ENCODE measurements at regions not wholly inside any gene's neighbourhood (a gene's known extent, or its start where the extent isn't known, plus 50 kb on each side); places are given as distances from the start of the nearest gene placed in this dataset.

- Histone ChIP-seq H3K56ac (ENCODE audit: insufficient read length, low read depth, low read length) (no peak overlapping the region), H2BK20ac (ENCODE audit: low read depth, low read length, poor library complexity, severe bottlenecking) (no peak overlapping the region), H4K91ac (ENCODE audit: insufficient read length, low read depth, low read length) (no peak overlapping the region), H2BK5ac (ENCODE audit: insufficient read length, low read length) (no peak overlapping the region), H4K5ac (ENCODE audit: insufficient read length, low read depth, low read length) (no peak overlapping the region), H3K23ac (ENCODE audit: insufficient read length, low read depth, low read length) (no peak overlapping the region), H3K79me1 (ENCODE audit: insufficient read depth, low read depth, low read length, poor library complexity, severe bottlenecking) (no peaks in the 10 kb centered on the region), H3K79me2 (ENCODE audit: insufficient read depth, low read length) (no peaks in the 10 kb centered on the region), H3K4ac (ENCODE audit: low read depth, low read length) (no peak overlapping the region), H3K27me3 (ENCODE audit: insufficient read depth, low read length) (no peaks in the 10 kb centered on the region), H3K9me3 (ENCODE audit: control insufficient read depth, low read depth, low read length) (no peaks in the 10 kb centered on the region), H4K20me1 (ENCODE audit: control insufficient read depth, insufficient read depth, insufficient read length) (no peaks in the 10 kb centered on the region), H3K18ac (ENCODE audit: insufficient read length, low read depth, low read length) (no peak overlapping the region), H2AK5ac (ENCODE audit: insufficient read length, low read length) (no peak overlapping the region), H3K23me2 (ENCODE audit: insufficient read length, low read depth, low read length, poor library complexity, severe bottlenecking) (no peaks in the 10 kb centered on the region), H2BK120ac (ENCODE audit: low read depth, low read length, poor library complexity, severe bottlenecking) (no peak overlapping the region), H3T11ph (ENCODE audit: low read length) (no peak overlapping the region), H3K27ac (ENCODE audit: insufficient read length, low read depth, low read length) (no peak overlapping the region), H4K8ac (replicated peaks; ENCODE audit: insufficient read length, low read depth, low read length) (no peak overlapping the region), H3K14ac (ENCODE audit: insufficient read depth, low read length) (no peak overlapping the region), H3K9ac (ENCODE audit: extremely low read depth, insufficient read length, low read length) (no peak overlapping the region), H2BK15ac (ENCODE audit: low read depth, low read length) (no peak overlapping the region), H3K4me2 (ENCODE audit: insufficient read depth, insufficient read length, low read length) (no peak overlapping the region), H2AFZ (ENCODE audit: low read length) (no peak overlapping the region), H3K4me1 (ENCODE audit: insufficient read depth, low read length) (no peaks in the 10 kb centered on the region), H2BK12ac (ENCODE audit: insufficient read length, low read depth, low read length) (no peak overlapping the region)
- H3K27ac Mint-ChIP-seq, result no peak overlapping the region
- DNase-seq, result no peak
- H3K36me3 Mint-ChIP-seq (ENCODE audit: insufficient read depth in 1 of 3, low read depth in 3 of 3), result no peaks in the 10 kb centered on the region; a peak in 1 of 7 replicates
- no peak for TF ChIP-seq CTCF (conservative IDR thresholded peaks at IDR 0.05)
- H3K9me3 Mint-ChIP-seq, result no peaks in the 10 kb centered on the region; a peak in 1 of 5 replicates
- no peaks in the 10 kb centered on the region; the same call in 1 of the 2 replicates for H3K27me3 Mint-ChIP-seq (ENCODE audit: low read depth)
- H3K4me1 Mint-ChIP-seq, result peaks cover 8 to 10% of the 10 kb centered on the region in 2 experiments
- WGBS (ENCODE audit: extremely low coverage, insufficient read length, low lambda C conversion rate), result no CpG with 5 or more reads among the region's 4 CpGs
- H3K4me3 Mint-ChIP-seq, result no peak overlapping the region
Observed at GRCh38 chr18:73981796-73982195, 165.8 kb downstream of the FBXO15 start.

All from H9 (cell line).